ENCODE measurements at regions not wholly inside any gene's neighbourhood (a gene's known extent, or its start where the extent isn't known, plus 50 kb on each side); places are given as distances from the start of the nearest gene placed in this dataset.

GRCh38 chr6:33935439-33936080, 131.8 kb upstream of the MLN start:
- H3K27ac ChIP-seq (ENCODE audit: low read depth, low read length, poor library complexity, severe bottlenecking): no peak overlapping the region
- no peaks in the 10 kb centered on the region; the same call in 1 of the 2 replicates for H3K27me3 ChIP-seq (ENCODE audit: insufficient read depth, low read length)
- H3K9me3 ChIP-seq (ENCODE audit: low read length): no peaks in the 10 kb centered on the region
- no peaks in the 10 kb centered on the region for H3K79me2 ChIP-seq (ENCODE audit: insufficient read depth, low read length)
- H3K4me3 ChIP-seq (ENCODE audit: low read depth, low read length, poor library complexity, severe bottlenecking): no peak overlapping the region
- TF ChIP-seq CTCF (IDR thresholded peaks at IDR 0.05; ENCODE audit: low read length) (no peak), EZH2 (IDR thresholded peaks at IDR 0.05; ENCODE audit: borderline replicate concordance, low read length) (no peak)
- no peaks in the 10 kb centered on the region for H3K9me2 ChIP-seq (ENCODE audit: low read depth, low read length)
- no peaks in the 10 kb centered on the region for H3K36me3 ChIP-seq (ENCODE audit: insufficient read depth, low read length)
- no peaks in the 10 kb centered on the region for H3K4me1 ChIP-seq (ENCODE audit: insufficient read depth, low read length, severe bottlenecking)
- no peak overlapping the region for H3K9ac ChIP-seq (ENCODE audit: low read length)
- H3F3A ChIP-seq (ENCODE audit: insufficient read depth, low read length): no peaks in the 10 kb centered on the region
- H2AFZ ChIP-seq (ENCODE audit: low read length): no peak overlapping the region
- no peak overlapping the region for H3K4me2 ChIP-seq (ENCODE audit: low read length)
- H4K20me1 ChIP-seq (ENCODE audit: insufficient read depth, low read length): no peaks in the 10 kb centered on the region

DNA sequence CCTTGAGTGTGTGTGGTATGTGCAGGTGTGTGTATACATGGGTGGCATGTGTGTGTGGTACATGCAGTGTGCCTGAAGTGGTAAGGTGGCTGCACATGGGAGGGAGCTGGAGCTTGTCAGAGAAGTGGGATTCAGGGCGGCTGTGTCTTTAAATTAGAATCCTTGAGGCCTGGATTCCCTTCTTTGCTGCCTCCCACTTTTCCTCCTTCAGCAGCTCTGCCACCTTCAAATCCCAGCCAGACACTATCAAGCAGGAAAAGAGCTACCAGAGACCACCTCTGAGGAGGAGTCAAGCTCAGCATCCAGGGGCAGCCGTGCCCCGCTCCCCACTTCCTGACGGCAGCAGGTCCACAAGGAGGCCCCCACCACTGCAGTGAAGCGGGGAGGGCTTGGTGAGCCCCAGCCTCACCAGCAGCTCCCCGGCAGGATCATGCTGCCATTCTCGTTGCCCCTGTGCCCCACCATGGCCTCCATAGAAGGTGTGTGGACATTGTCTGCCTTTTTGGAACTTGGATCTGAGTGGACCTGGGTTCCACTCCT, 131.0 kb upstream of the MLN start:
- H3K4me1 ChIP-seq (ENCODE audit: insufficient read depth, low read length, severe bottlenecking): no peaks in the 10 kb centered on the region
- H3K9ac ChIP-seq (ENCODE audit: low read length): no peak overlapping the region
- H3K36me3 ChIP-seq (ENCODE audit: insufficient read depth, low read length): no peaks in the 10 kb centered on the region
- TF ChIP-seq EZH2 (IDR thresholded peaks at IDR 0.05; ENCODE audit: borderline replicate concordance, low read length) (no peak), CTCF (IDR thresholded peaks at IDR 0.05; ENCODE audit: low read length) (no peak)
- no peaks in the 10 kb centered on the region for H3K79me2 ChIP-seq (ENCODE audit: insufficient read depth, low read length)
- H4K20me1 ChIP-seq (ENCODE audit: insufficient read depth, low read length): no peaks in the 10 kb centered on the region
- no peaks in the 10 kb centered on the region for H3K9me3 ChIP-seq (ENCODE audit: low read length)
- no peak overlapping the region for H3K4me3 ChIP-seq (ENCODE audit: low read depth, low read length, poor library complexity, severe bottlenecking)
- no peaks in the 10 kb centered on the region for H3K9me2 ChIP-seq (ENCODE audit: low read depth, low read length)
- H2AFZ ChIP-seq (ENCODE audit: low read length): no peak overlapping the region
- no peaks in the 10 kb centered on the region for H3F3A ChIP-seq (ENCODE audit: insufficient read depth, low read length)
- no peak overlapping the region for H3K4me2 ChIP-seq (ENCODE audit: low read length)
- H3K27ac ChIP-seq (ENCODE audit: low read depth, low read length, poor library complexity, severe bottlenecking): no peak overlapping the region
- no peaks in the 10 kb centered on the region; the same call in 1 of the 2 replicates for H3K27me3 ChIP-seq (ENCODE audit: insufficient read depth, low read length)

DNA sequence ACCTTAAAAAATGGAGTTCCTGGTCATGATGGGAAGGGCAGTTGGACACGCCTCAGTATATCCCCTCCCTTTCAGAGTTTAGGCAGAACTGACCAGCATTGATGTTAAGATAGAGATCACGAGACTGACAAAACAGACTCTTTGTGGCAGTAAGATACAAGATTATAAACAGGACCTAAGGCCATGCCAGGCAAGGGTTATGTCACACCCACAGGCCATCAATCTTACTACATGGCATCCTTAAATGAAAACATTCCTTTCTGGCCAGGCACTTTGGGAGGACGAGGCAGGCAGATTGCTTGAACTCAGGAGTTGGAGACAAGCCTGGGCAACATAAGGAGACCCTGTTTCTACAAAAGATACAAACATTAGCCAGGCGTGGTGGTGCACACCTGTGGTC, 129.3 kb upstream of the MLN start:
- no peaks in the 10 kb centered on the region for H3K4me1 ChIP-seq (ENCODE audit: insufficient read depth, low read length, severe bottlenecking)
- no peak for TF ChIP-seq EZH2 (IDR thresholded peaks at IDR 0.05; ENCODE audit: borderline replicate concordance, low read length)
- no peak for TF ChIP-seq CTCF (IDR thresholded peaks at IDR 0.05; ENCODE audit: low read length)
- H3K27ac ChIP-seq (ENCODE audit: low read depth, low read length, poor library complexity, severe bottlenecking): no peak overlapping the region
- no peaks in the 10 kb centered on the region for H3K9me3 ChIP-seq (ENCODE audit: low read length)
- no peaks in the 10 kb centered on the region for H3K27me3 ChIP-seq (ENCODE audit: insufficient read depth, low read length)
- H3K4me3 ChIP-seq (ENCODE audit: low read depth, low read length, poor library complexity, severe bottlenecking): no peak overlapping the region
- no peaks in the 10 kb centered on the region for H3K36me3 ChIP-seq (ENCODE audit: insufficient read depth, low read length)
- H3K4me2 ChIP-seq (ENCODE audit: low read length): no peak overlapping the region
- H3K9ac ChIP-seq (ENCODE audit: low read length): no peak overlapping the region
- no peaks in the 10 kb centered on the region for H4K20me1 ChIP-seq (ENCODE audit: insufficient read depth, low read length)
- H3K79me2 ChIP-seq (ENCODE audit: insufficient read depth, low read length): no peaks in the 10 kb centered on the region
- no peaks in the 10 kb centered on the region for H3K9me2 ChIP-seq (ENCODE audit: low read depth, low read length)
- H2AFZ ChIP-seq (ENCODE audit: low read length): no peak overlapping the region
- no peaks in the 10 kb centered on the region for H3F3A ChIP-seq (ENCODE audit: insufficient read depth, low read length)

Measured in OCI-LY1 (cell line).